Lower lobe of right lung (tissue), 2 donors: ENCODE measurements at regions not wholly inside any gene's neighbourhood (a gene's known extent, or its start where the extent isn't known, plus 50 kb on each side); places are given as distances from the start of the nearest gene placed in this dataset.

Experiments
- ATAC-seq, 2 donors: fragments of 200-7000 bp; cut with Tn5 transposase; one replicate each; pipeline ENCODE4 v1.9.1; 2020 to 2022; ENCODE audit warnings: mild to moderate bottlenecking in 2 of 2, moderate library complexity in 2 of 2
- DNase-seq: peaks from one replicate; pipeline ENCODE4 v3.0.0-alpha.2; 2020
- H3K27ac ChIP-seq: fragments of 200-600 bp; one replicate; pipeline ENCODE4 v1.8.0; 2022
- H3K27me3 ChIP-seq: fragments of 200-600 bp; one replicate; pipeline ENCODE4 v1.8.0; 2022; ENCODE audit warnings: low read depth
- H3K36me3 ChIP-seq: fragments of 200-600 bp; one replicate; pipeline ENCODE4 v1.8.0; 2022; ENCODE audit warnings: mild to moderate bottlenecking
- H3K4me1 ChIP-seq: fragments of 200-600 bp; one replicate; pipeline ENCODE4 v1.8.0; 2022
- H3K4me3 ChIP-seq: fragments of 200-600 bp; one replicate; pipeline ENCODE4 v1.8.0; 2022; ENCODE audit warnings: mild to moderate bottlenecking
- H3K9me3 ChIP-seq: fragments of 200-600 bp; one replicate; pipeline ENCODE4 v1.8.0; 2022
- intact Hi-C: fragments of 100-400 bp; cut with DNase I; formaldehyde crosslinking; loops from one replicate; pipeline ENCODE4 v1.11.0; 2022
- TF ChIP-seq, protein P1 (sequence below): fragments of 200-600 bp; IDR thresholded peaks from one replicate; pipeline ENCODE4 v1.8.0; 2022; ENCODE audit warnings: antibody characterized with exemption, mild to moderate bottlenecking
- donor health status: DM: no; HTN: yes; CAD: no; lungs with severe emphysema.

GRCh38 chr2:215770668-215771067, 242.7 kb downstream of the MREG start:
- no peaks in the 10 kb centered on the region for H3K4me1 ChIP-seq
- intact Hi-C loops: no loop called here
- H3K9me3 ChIP-seq: no peaks in the 10 kb centered on the region
- H3K36me3 ChIP-seq: no peaks in the 10 kb centered on the region
- no peak overlapping the region for H3K4me3 ChIP-seq
- H3K27ac ChIP-seq: no peak overlapping the region
- no peaks in the 10 kb centered on the region for H3K27me3 ChIP-seq
- TF ChIP-seq, protein P1, sequence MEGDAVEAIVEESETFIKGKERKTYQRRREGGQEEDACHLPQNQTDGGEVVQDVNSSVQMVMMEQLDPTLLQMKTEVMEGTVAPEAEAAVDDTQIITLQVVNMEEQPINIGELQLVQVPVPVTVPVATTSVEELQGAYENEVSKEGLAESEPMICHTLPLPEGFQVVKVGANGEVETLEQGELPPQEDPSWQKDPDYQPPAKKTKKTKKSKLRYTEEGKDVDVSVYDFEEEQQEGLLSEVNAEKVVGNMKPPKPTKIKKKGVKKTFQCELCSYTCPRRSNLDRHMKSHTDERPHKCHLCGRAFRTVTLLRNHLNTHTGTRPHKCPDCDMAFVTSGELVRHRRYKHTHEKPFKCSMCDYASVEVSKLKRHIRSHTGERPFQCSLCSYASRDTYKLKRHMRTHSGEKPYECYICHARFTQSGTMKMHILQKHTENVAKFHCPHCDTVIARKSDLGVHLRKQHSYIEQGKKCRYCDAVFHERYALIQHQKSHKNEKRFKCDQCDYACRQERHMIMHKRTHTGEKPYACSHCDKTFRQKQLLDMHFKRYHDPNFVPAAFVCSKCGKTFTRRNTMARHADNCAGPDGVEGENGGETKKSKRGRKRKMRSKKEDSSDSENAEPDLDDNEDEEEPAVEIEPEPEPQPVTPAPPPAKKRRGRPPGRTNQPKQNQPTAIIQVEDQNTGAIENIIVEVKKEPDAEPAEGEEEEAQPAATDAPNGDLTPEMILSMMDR: no peak
- DNase-seq: no peak
- no peak for ATAC-seq

DNA sequence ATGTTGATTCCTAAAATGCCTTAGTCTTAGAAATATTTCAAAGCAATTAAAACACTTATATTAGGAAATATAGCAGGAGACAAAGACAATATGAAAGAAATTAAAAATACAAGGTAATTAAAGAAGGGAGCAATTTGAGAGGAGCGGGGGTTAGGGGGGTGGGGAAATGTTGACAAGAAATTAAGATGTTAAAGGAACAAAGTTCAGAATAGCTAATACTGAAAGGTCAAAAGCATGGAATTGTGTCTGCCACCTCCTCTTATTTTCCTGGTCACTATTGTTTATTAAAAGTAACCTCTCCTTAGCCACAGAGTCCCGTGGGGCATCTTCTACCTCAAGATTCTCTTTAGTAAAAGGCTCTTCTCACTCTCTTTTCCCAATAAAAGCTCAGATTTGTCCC, 244.1 kb downstream of the MREG start:
- intact Hi-C loops: no loop called here
- Histone ChIP-seq H3K4me1 (peaks cover 7% of the 10 kb centered on the region), H3K4me3 (no peak overlapping the region), H3K36me3 (no peaks in the 10 kb centered on the region), H3K27me3 (no peaks in the 10 kb centered on the region), H3K9me3 (no peaks in the 10 kb centered on the region), H3K27ac (no peak overlapping the region)
- DNase-seq (no peak), ATAC-seq (no peak)
- TF ChIP-seq, protein P1: no peak

GRCh38 chr2:215767625-215768024, 245.7 kb downstream of the MREG start:
- TF ChIP-seq, protein P1: no peak
- Histone ChIP-seq H3K27me3 (no peaks in the 10 kb centered on the region), H3K27ac (no peak overlapping the region), H3K4me1 (peaks cover 9% of the 10 kb centered on the region), H3K9me3 (no peaks in the 10 kb centered on the region), H3K36me3 (no peaks in the 10 kb centered on the region), H3K4me3 (no peak overlapping the region)
- intact Hi-C loops: no loop called here
- ATAC-seq (no peak), DNase-seq (no peak)

DNA sequence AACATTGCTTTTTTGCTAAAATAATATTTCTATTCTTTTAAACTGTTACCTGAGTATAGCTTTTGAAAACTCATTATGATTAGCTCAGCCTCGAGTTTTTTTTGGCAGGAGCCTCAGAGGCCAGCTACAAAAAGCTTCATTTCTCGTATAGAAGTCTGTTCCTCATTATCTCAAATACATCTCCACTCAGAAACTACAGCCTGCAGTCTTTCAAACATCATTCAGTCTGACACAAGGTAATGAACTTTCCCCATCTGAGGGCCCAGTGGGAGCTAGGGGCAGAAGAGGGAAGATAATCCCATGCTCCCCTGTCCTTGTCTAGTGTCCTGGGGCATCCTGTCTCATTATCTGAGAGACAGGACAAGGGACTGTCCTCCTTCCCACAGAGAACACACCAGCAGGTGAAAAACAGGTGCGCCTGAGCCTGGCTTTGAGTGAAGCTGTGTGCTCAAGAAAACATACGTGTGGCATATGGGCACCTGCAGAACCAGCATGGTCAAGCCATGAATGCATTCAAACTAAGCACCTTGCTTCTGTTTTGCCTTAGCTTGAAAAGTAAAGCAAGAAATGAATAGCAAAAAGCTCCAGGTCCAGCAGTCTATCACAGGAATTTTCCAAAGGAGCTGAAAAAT, 247.5 kb downstream of the MREG start:
- peaks cover 9% of the 10 kb centered on the region for H3K4me1 ChIP-seq
- intact Hi-C loops: no loop called here
- H3K36me3 ChIP-seq: no peaks in the 10 kb centered on the region
- TF ChIP-seq, protein P1: no peak
- H3K9me3 ChIP-seq: no peaks in the 10 kb centered on the region
- DNase-seq (no peak), ATAC-seq (no peak)
- no peak overlapping the region for H3K27ac ChIP-seq
- no peak overlapping the region for H3K4me3 ChIP-seq
- no peaks in the 10 kb centered on the region for H3K27me3 ChIP-seq

DNA sequence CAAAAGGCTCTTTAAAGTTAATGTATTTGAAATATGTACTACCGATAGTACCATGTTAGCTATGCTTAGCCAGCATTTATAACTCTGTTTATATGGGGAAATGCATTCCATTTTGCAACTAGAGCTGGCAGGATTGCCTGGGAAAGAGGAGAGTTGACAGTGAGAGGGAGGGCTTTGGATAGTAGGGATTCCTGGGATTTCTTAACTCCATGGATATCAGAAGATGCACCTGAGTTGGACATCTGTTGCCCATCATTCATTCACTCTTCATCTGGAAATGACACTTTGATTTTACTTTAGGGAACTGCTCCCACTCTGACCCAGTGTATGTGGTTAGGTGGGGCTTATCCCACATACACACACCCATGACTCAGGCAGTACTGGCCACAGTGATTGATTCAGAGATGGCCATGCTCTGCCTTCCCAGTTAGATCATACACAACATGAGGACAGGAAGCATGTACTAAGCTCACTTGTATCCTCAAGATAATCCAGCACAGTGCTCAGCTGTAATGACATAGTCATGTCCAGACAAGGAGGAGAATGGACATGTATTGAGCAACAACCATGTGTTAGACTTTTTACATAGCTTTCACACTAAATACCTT, 248.8 kb downstream of the MREG start:
- Histone ChIP-seq H3K4me1 (peaks cover 14% of the 10 kb centered on the region), H3K9me3 (no peaks in the 10 kb centered on the region), H3K27ac (no peak overlapping the region), H3K4me3 (no peak overlapping the region), H3K36me3 (no peaks in the 10 kb centered on the region), H3K27me3 (no peaks in the 10 kb centered on the region)
- TF ChIP-seq, protein P1: no peak
- ATAC-seq: peak; percentile 77 to 87
- intact Hi-C loops: no loop called here
- no peak for DNase-seq
